Activated CD8-positive, alpha-beta T cell treated with anti-CD3 and anti-CD28 coated beads for 36 hours (primary cell): ENCODE measurements at regions not wholly inside any gene's neighbourhood (a gene's known extent, or its start where the extent isn't known, plus 50 kb on each side); places are given as distances from the start of the nearest gene placed in this dataset.

Source experiments
- ATAC-seq: fragments of 200-7000 bp; cut with Tn5 transposase; one replicate; pipeline ENCODE4 v1.10.0; 2021; ENCODE audit warnings: mild to moderate bottlenecking, moderate library complexity
- CTCF ChIA-PET: fragments of 350-600 bp; sonication (Branson Sonifier 250); formaldehyde crosslinking; loops from one replicate; lab custom pipeline; 2021; ENCODE audit warnings: antibody characterized with exemption; lab: Charles Lee
- POLR2A ChIA-PET: fragments of 350-600 bp; sonication (Branson Sonifier 250); formaldehyde crosslinking; loops from one replicate; lab custom pipeline; 2021; ENCODE audit warnings: antibody characterized with exemption; lab: Charles Lee
- DNase-seq: peaks from one replicate; pipeline ENCODE4 v3.0.0-alpha.2; 2020
- H3K27ac Mint-ChIP-seq: one replicate; pipeline ENCODE4 v1.8.0; 2021; ENCODE audit warnings: mild to moderate bottlenecking, mixed read lengths
- H3K27me3 Mint-ChIP-seq: one replicate; pipeline ENCODE4 v1.8.0; 2021; ENCODE audit warnings: mixed read lengths
- H3K36me3 Mint-ChIP-seq: one replicate; pipeline ENCODE4 v1.8.0; 2021; ENCODE audit warnings: low read depth, mixed read lengths
- H3K4me1 Mint-ChIP-seq: one replicate; pipeline ENCODE4 v1.8.0; 2021; ENCODE audit warnings: low read depth, mixed read lengths
- H3K4me3 Mint-ChIP-seq: one replicate; pipeline ENCODE4 v1.8.0; 2021; ENCODE audit warnings: mild to moderate bottlenecking, moderate library complexity, mixed read lengths
- H3K9me3 Mint-ChIP-seq: one replicate; pipeline ENCODE4 v1.8.0; 2021; ENCODE audit warnings: mixed read lengths
- CTCF ChIP-seq: fragments of 200-600 bp; IDR thresholded peaks from one replicate; pipeline ENCODE4 v1.8.0; 2022; ENCODE audit warnings: antibody characterized with exemption, mild to moderate bottlenecking
- intact Hi-C: fragments of 100-400 bp; cut with micrococcal nuclease; formaldehyde crosslinking; loops from one replicate; pipeline ENCODE4 v1.10.0; 2022

GRCh38 chr4:31141832-31142142, 421.6 kb downstream of the PCDH7 start:
- no peak overlapping the region for H3K27ac Mint-ChIP-seq
- intact Hi-C loops = no loop called here
- no peak for DNase-seq
- no peak for TF ChIP-seq CTCF
- H3K4me3 Mint-ChIP-seq = no peak overlapping the region
- ATAC-seq = no peak
- H3K4me1 Mint-ChIP-seq = no peaks in the 10 kb centered on the region
- ChIA-PET CTCF (interaction anchor here (1.1 kb wide), 1 partner anchor 13 kb away, joined by 3 read pairs; no protein-coding TSS in a partner anchor), POLR2A (no interaction called here)
- no peaks in the 10 kb centered on the region for H3K36me3 Mint-ChIP-seq
- H3K27me3 Mint-ChIP-seq = no peaks in the 10 kb centered on the region
- peaks cover 4% of the 10 kb centered on the region for H3K9me3 Mint-ChIP-seq

- no peaks in the 10 kb centered on the region for H3K4me1 Mint-ChIP-seq
- intact Hi-C loops = no loop called here
- CTCF ChIA-PET = no interaction called here
- peaks cover 6% of the 10 kb centered on the region for H3K9me3 Mint-ChIP-seq
- H3K36me3 Mint-ChIP-seq = no peaks in the 10 kb centered on the region
- H3K4me3 Mint-ChIP-seq = no peak overlapping the region
- TF ChIP-seq CTCF = no peak
- H3K27ac Mint-ChIP-seq = no peak overlapping the region
- ATAC-seq = no peak
- no peak for DNase-seq
- POLR2A ChIA-PET = no interaction called here
- no peaks in the 10 kb centered on the region for H3K27me3 Mint-ChIP-seq
Observed at GRCh38 chr4:31146366-31146765, 426.2 kb downstream of the PCDH7 start.

GRCh38 chr4:31148990-31149389, 428.8 kb downstream of the PCDH7 start:
- ChIA-PET POLR2A (no interaction called here), CTCF (no interaction called here)
- Mint-ChIP-seq H3K27me3 (no peaks in the 10 kb centered on the region), H3K4me1 (no peaks in the 10 kb centered on the region), H3K36me3 (no peaks in the 10 kb centered on the region), H3K4me3 (no peak overlapping the region), H3K27ac (no peak overlapping the region), H3K9me3 (peaks cover 6% of the 10 kb centered on the region)
- TF ChIP-seq CTCF = no peak
- ATAC-seq (no peak), DNase-seq (no peak)
- intact Hi-C loops = no loop called here

GRCh38 chr4:31156221-31156620, 436.1 kb downstream of the PCDH7 start:
- Mint-ChIP-seq H3K36me3 (no peaks in the 10 kb centered on the region), H3K9me3 (peaks cover 2% of the 10 kb centered on the region), H3K27me3 (no peaks in the 10 kb centered on the region), H3K4me1 (no peaks in the 10 kb centered on the region), H3K4me3 (no peak overlapping the region), H3K27ac (no peak overlapping the region)
- no peak for TF ChIP-seq CTCF
- CTCF ChIA-PET = no interaction called here
- intact Hi-C loops = no loop called here
- POLR2A ChIA-PET = no interaction called here
- ATAC-seq (no peak), DNase-seq (no peak)

- ATAC-seq = no peak
- Mint-ChIP-seq H3K4me3 (no peak overlapping the region), H3K9me3 (no peaks in the 10 kb centered on the region), H3K27ac (no peak overlapping the region), H3K36me3 (no peaks in the 10 kb centered on the region), H3K4me1 (no peaks in the 10 kb centered on the region), H3K27me3 (no peaks in the 10 kb centered on the region)
- no peak for DNase-seq
- no peak for TF ChIP-seq CTCF
- POLR2A ChIA-PET = no interaction called here
- CTCF ChIA-PET = no interaction called here
- intact Hi-C loops = no loop called here
Observed at GRCh38 chr4:31160146-31160545, 440.0 kb downstream of the PCDH7 start.
